ENCODE measurements at regions not wholly inside any gene's neighbourhood (a gene's known extent, or its start where the extent isn't known, plus 50 kb on each side); places are given as distances from the start of the nearest gene placed in this dataset.
"Not testable (repeated sequence)": the region's sequence is repeated elsewhere in the genome, so short reads cannot be mapped to it uniquely, and the experiment has no call there.

GRCh38 chr10:6737080-6737641 is 157.1 kb upstream of the PRKCQ start:
- DNase-seq (ENCODE audit: low read depth in 2 of 2): no peak

GRCh38 chr10:6734286-6734685 is 154.2 kb upstream of the PRKCQ start:
- DNase-seq (ENCODE audit: low read depth in 2 of 2): no peak

GRCh38 chr10:6729861-6730344 is 149.8 kb upstream of the PRKCQ start:
- no peak for DNase-seq (ENCODE audit: low read depth in 2 of 2)

GRCh38 chr10:6729071-6729774 is 149.1 kb upstream of the PRKCQ start:
- DNase-seq (ENCODE audit: low read depth in 2 of 2): no peak

- DNase-seq (ENCODE audit: low read depth in 2 of 2): no peak
Measured at GRCh38 chr10:6726924-6727323, 146.8 kb upstream of the PRKCQ start.

- DNase-seq (ENCODE audit: low read depth in 2 of 2): no peak
Measured at GRCh38 chr10:6722616-6723004, 142.5 kb upstream of the PRKCQ start.

- no peak for DNase-seq (ENCODE audit: low read depth in 2 of 2)
Measured at GRCh38 chr10:6721964-6722615, 142.0 kb upstream of the PRKCQ start.

- no peak for DNase-seq (ENCODE audit: low read depth in 2 of 2)
Measured at GRCh38 chr10:6721480-6721879, 141.4 kb upstream of the PRKCQ start.

GRCh38 chr10:6719561-6719960 is 139.5 kb upstream of the PRKCQ start:
- no peak for DNase-seq (ENCODE audit: low read depth in 2 of 2)

- DNase-seq (ENCODE audit: low read depth in 2 of 2): no peak
Measured at GRCh38 chr10:6718550-6718949, 138.5 kb upstream of the PRKCQ start.

- no peak for DNase-seq (ENCODE audit: low read depth in 2 of 2)
Measured at GRCh38 chr10:6716516-6716915, 136.4 kb upstream of the PRKCQ start.

GRCh38 chr10:6713716-6714115 is 133.6 kb upstream of the PRKCQ start:
- DNase-seq (ENCODE audit: low read depth in 2 of 2): no peak

GRCh38 chr10:6713120-6713519 is 133.0 kb upstream of the PRKCQ start:
- DNase-seq (ENCODE audit: low read depth in 2 of 2): no peak

- DNase-seq (ENCODE audit: low read depth in 2 of 2): no peak
Measured at GRCh38 chr10:6711881-6712280, 131.8 kb upstream of the PRKCQ start.

GRCh38 chr10:6711408-6711841 is 131.3 kb upstream of the PRKCQ start:
- no peak for DNase-seq (ENCODE audit: low read depth in 2 of 2)

GRCh38 chr10:6707352-6707751 is 127.3 kb upstream of the PRKCQ start:
- no peak for DNase-seq (ENCODE audit: low read depth in 2 of 2)

- DNase-seq (ENCODE audit: low read depth in 2 of 2): no peak
Measured at GRCh38 chr10:6706725-6707124, 126.6 kb upstream of the PRKCQ start.

- DNase-seq (ENCODE audit: low read depth in 2 of 2): no peak
Measured at GRCh38 chr10:6704896-6705295, 124.8 kb upstream of the PRKCQ start.

GRCh38 chr10:6702833-6703232 is 122.8 kb upstream of the PRKCQ start:
- DNase-seq (ENCODE audit: low read depth in 2 of 2): not testable (repeated sequence)

GRCh38 chr10:6702030-6702429 is 122.0 kb upstream of the PRKCQ start:
- DNase-seq (ENCODE audit: low read depth in 2 of 2): no peak

GRCh38 chr10:6701289-6701688 is 121.2 kb upstream of the PRKCQ start:
- DNase-seq (ENCODE audit: low read depth in 2 of 2): no peak

- DNase-seq (ENCODE audit: low read depth in 2 of 2): no peak
Measured at GRCh38 chr10:6700066-6700465, 120.0 kb upstream of the PRKCQ start.

GRCh38 chr10:6699336-6699735 is 119.3 kb upstream of the PRKCQ start:
- no peak for DNase-seq (ENCODE audit: low read depth in 2 of 2)

Data from stimulated activated CD4-positive, alpha-beta T cell treated with anti-CD3 and anti-CD28 coated beads, Interleukin-1b, Interleukin-23, amount 100 ng/mL, for 1 hour (primary cell).